SK-MEL-5 (cell line): ENCODE measurements at regions not wholly inside any gene's neighbourhood (a gene's known extent, or its start where the extent isn't known, plus 50 kb on each side); places are given as distances from the start of the nearest gene placed in this dataset.

Source experiments
- DNase-seq: peaks from one replicate; pipeline ENCODE4 v3.0.0-alpha.2; 2016; ENCODE audit warnings: low read depth, low spot score
- in situ Hi-C: cut with HindIII; loops from 2 replicates; pipeline ENCODE4 v1.10.0; 2016; ENCODE audit warnings: low sequenced_read_pairs, high pct_unique_total_duplicates, low pct_unique_long_range_greater_than_20kb

GRCh38 chr2:129139380-129139779 lies 820.7 kb upstream of the HS6ST1 start:
- no peak for DNase-seq

GRCh38 chr2:129142465-129142864 lies 823.8 kb upstream of the HS6ST1 start:
- in situ Hi-C loops, result no loop called here
- DNase-seq, result no peak

More at GRCh38 chr2:129139380-129139779, 820.7 kb upstream of the HS6ST1 start:
- in situ Hi-C loops, result no loop called here

GRCh38 chr2:129144082-129144791 lies 825.6 kb upstream of the HS6ST1 start:
- peak; percentile 1 for DNase-seq
- in situ Hi-C loops, result no loop called here

- in situ Hi-C loops, result no loop called here
- no peak for DNase-seq
Observed at GRCh38 chr2:129152514-129152913, 827.0 kb upstream of the RAB6C start.

- DNase-seq, result no peak
- in situ Hi-C loops, result no loop called here
Observed at GRCh38 chr2:129160879-129161278, 818.6 kb upstream of the RAB6C start.

- DNase-seq, result no peak
- in situ Hi-C loops, result no loop called here
Observed at GRCh38 chr2:129164220-129164949, 815.1 kb upstream of the RAB6C start.

- DNase-seq, result no peak
- in situ Hi-C loops, result no loop called here
Observed at GRCh38 chr2:129165006-129165405, 814.5 kb upstream of the RAB6C start.

- no peak for DNase-seq
- in situ Hi-C loops, result no loop called here
Observed at GRCh38 chr2:129167456-129167855, 812.0 kb upstream of the RAB6C start.

GRCh38 chr2:129170570-129170969 lies 808.9 kb upstream of the RAB6C start:
- in situ Hi-C loops, result no loop called here

GRCh38 chr2:129174143-129174542 lies 805.3 kb upstream of the RAB6C start:
- DNase-seq, result no peak
- in situ Hi-C loops, result no loop called here

More at GRCh38 chr2:129170570-129170969, 808.9 kb upstream of the RAB6C start:
- no peak for DNase-seq

- in situ Hi-C loops, result no loop called here
- DNase-seq, result no peak
Observed at GRCh38 chr2:129175051-129175450, 804.4 kb upstream of the RAB6C start.

- no peak for DNase-seq
- in situ Hi-C loops, result no loop called here
Observed at GRCh38 chr2:129176375-129176774, 803.1 kb upstream of the RAB6C start.

GRCh38 chr2:129178356-129178755 lies 801.1 kb upstream of the RAB6C start:
- no peak for DNase-seq
- in situ Hi-C loops, result no loop called here

GRCh38 chr2:129179199-129179598 lies 800.3 kb upstream of the RAB6C start:
- DNase-seq, result no peak
- in situ Hi-C loops, result no loop called here

- no peak for DNase-seq
- in situ Hi-C loops, result no loop called here
Observed at GRCh38 chr2:129180124-129180716, 799.2 kb upstream of the RAB6C start.

GRCh38 chr2:129181433-129181832 lies 798.0 kb upstream of the RAB6C start:
- in situ Hi-C loops, result no loop called here
- no peak for DNase-seq

GRCh38 chr2:129181963-129182362 lies 797.5 kb upstream of the RAB6C start:
- in situ Hi-C loops, result no loop called here
- DNase-seq, result no peak

- no peak for DNase-seq
- in situ Hi-C loops, result no loop called here
Observed at GRCh38 chr2:129187343-129187742, 792.1 kb upstream of the RAB6C start.

GRCh38 chr2:129188451-129188850 lies 791.0 kb upstream of the RAB6C start:
- in situ Hi-C loops, result no loop called here
- DNase-seq, result no peak
